ENCODE measurements at regions not wholly inside any gene's neighbourhood (a gene's known extent, or its start where the extent isn't known, plus 50 kb on each side); places are given as distances from the start of the nearest gene placed in this dataset.

DNA sequence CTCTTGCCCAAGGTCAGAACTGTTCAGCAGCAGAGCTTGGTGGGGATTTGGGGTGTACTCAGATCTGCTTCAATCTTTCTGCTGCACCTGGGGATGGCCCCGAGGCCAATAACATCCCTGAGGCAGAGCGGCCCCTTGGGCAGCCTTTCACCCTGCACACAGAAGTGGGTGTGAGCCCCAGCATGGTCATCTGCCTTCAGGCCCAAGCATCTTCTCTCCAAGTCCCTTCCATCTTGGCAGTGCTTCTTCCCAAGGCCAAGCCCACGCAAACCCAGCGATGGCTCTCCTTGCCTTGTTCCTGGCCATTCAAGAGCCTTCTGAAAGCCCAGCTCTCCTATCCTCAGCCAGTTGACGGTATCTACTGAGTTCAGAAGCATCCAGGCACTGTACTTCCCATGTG is 172.9 kb downstream of the INHBB start:
- CTCF ChIA-PET, result no interaction called here
- H3K36me3 Mint-ChIP-seq (ENCODE audit: low read depth), result no peaks in the 10 kb centered on the region

DNA sequence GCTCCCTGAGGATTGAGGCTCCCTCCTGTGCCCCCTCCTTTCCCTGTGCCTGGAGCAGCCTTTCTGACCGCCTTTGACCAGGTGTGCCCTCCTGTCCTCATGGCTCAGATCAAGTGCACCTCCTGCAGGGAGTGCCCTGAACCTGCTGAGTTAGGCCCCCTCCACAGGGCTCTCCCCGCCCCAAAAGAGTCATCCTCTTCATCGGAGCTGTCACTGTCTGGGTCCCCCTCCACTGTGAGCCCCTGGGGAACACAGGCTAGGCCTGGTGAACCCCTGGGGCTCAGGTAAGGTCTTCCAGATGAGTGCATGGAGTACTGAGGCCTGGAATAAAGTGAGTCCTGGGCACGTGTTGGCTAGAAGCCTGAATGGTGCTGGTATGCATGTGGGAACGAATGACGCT is 173.5 kb downstream of the INHBB start:
- no peak for DNase-seq
- no peaks in the 10 kb centered on the region for H3K4me1 Mint-ChIP-seq
- ChIA-PET CTCF (no interaction called here), POLR2A (no interaction called here)
- H3K36me3 Mint-ChIP-seq (ENCODE audit: low read depth), result no peaks in the 10 kb centered on the region
- TF ChIP-seq, protein P1, sequence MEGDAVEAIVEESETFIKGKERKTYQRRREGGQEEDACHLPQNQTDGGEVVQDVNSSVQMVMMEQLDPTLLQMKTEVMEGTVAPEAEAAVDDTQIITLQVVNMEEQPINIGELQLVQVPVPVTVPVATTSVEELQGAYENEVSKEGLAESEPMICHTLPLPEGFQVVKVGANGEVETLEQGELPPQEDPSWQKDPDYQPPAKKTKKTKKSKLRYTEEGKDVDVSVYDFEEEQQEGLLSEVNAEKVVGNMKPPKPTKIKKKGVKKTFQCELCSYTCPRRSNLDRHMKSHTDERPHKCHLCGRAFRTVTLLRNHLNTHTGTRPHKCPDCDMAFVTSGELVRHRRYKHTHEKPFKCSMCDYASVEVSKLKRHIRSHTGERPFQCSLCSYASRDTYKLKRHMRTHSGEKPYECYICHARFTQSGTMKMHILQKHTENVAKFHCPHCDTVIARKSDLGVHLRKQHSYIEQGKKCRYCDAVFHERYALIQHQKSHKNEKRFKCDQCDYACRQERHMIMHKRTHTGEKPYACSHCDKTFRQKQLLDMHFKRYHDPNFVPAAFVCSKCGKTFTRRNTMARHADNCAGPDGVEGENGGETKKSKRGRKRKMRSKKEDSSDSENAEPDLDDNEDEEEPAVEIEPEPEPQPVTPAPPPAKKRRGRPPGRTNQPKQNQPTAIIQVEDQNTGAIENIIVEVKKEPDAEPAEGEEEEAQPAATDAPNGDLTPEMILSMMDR (IDR thresholded peaks at IDR 0.05), result no peak
- intact Hi-C loops (cut with micrococcal nuclease), result no loop called here
- peaks cover 31% of the 10 kb centered on the region for H3K27me3 Mint-ChIP-seq
- H3K4me3 Mint-ChIP-seq, result no peak overlapping the region
- H3K9me3 Mint-ChIP-seq, result no peaks in the 10 kb centered on the region
- ATAC-seq (ENCODE audit: low read depth), result no peak
- H3K27ac Mint-ChIP-seq, result no peak overlapping the region

More for the DNA sequence above, 172.9 kb downstream of the INHBB start:
- DNase-seq (no peak), ATAC-seq (ENCODE audit: low read depth) (no peak)
- Mint-ChIP-seq H3K27ac (no peak overlapping the region), H3K9me3 (no peaks in the 10 kb centered on the region), H3K4me1 (no peaks in the 10 kb centered on the region), H3K27me3 (peaks cover 28% of the 10 kb centered on the region), H3K4me3 (no peak overlapping the region)
- TF ChIP-seq, protein P1 (IDR thresholded peaks at IDR 0.05), result no peak
- intact Hi-C loops (cut with micrococcal nuclease), result no loop called here
- POLR2A ChIA-PET, result no interaction called here

DNA sequence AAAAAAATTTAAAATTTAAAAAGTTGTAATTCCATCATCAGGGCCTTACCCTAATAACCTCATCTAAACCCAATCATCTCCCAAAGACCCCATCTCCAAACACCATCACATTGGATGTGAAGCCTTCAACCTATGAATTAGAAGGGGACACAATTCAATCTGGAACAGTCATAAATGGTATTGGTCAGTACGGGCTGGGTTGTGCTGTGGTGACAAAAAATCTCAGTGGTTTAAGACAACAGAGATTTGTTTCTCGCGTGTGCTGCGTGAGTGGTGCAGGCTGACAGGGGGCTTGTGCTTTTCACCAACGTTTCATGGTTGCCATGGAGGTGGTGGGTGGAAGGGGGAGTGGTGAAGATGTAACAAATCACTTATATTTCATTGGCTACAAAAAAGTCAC is 174.5 kb downstream of the INHBB start:
- Mint-ChIP-seq H3K27ac (no peak overlapping the region), H3K27me3 (peaks cover 31% of the 10 kb centered on the region), H3K9me3 (no peaks in the 10 kb centered on the region), H3K36me3 (ENCODE audit: low read depth) (no peaks in the 10 kb centered on the region), H3K4me3 (no peak overlapping the region), H3K4me1 (no peaks in the 10 kb centered on the region)
- ATAC-seq (ENCODE audit: low read depth) (no peak), DNase-seq (no peak)
- POLR2A ChIA-PET, result no interaction called here
- CTCF ChIA-PET, result no interaction called here
- intact Hi-C loops (cut with micrococcal nuclease), result no loop called here
- TF ChIP-seq, protein P1 (IDR thresholded peaks at IDR 0.05), result no peak

DNA sequence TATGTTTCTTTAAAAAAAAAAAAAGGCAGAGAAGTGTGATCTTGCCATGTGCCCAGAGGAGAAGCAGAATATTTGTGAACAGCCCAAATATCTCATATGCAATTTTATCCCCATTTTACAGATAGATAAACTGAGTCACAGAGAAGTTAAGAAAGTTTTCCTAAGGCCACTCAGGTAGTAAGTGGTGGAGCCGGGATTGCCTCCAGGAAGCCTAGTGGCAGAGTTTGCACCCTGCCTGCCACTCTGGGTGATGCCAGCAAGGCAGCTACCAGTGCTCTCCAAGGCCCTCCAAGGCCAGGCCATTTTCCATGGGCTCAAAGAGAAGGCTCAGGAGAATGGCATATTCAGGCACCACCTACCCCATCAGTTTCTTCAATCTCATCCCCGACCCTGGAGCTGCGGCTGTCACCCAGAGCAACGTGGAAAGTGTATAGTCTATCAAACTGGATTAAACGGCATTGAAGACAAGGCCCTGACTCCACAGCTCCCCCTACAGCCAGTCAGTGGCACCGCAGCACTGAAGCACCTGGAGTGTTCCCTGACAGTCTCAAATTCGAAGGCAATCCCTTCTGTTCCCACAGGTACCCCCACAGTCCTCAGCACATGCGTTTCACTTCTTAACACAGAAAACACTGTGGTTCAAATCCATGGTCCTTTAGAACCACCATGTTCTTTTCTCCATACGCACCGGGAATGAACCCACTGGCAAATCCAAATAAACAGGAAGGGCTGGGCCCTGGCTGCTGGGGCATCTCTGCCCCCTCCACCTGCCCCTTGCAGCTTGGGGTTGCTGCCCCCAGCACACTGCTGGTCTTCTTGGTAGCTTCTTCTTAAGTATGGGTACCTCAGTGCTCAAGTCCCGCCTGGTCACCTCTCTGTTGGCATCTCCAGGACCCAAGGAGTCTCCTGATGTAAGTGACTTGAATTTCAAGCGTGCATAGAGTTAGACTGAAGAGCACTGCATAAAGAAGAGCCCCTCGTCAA is 175.3 kb downstream of the INHBB start:
- ChIA-PET POLR2A (no interaction called here), CTCF (no interaction called here)
- Mint-ChIP-seq H3K36me3 (ENCODE audit: low read depth) (no peaks in the 10 kb centered on the region), H3K4me3 (no peak overlapping the region), H3K27ac (no peak overlapping the region), H3K4me1 (no peaks in the 10 kb centered on the region), H3K9me3 (no peaks in the 10 kb centered on the region), H3K27me3 (peaks cover 31% of the 10 kb centered on the region)
- intact Hi-C loops (cut with micrococcal nuclease), result no loop called here
- ATAC-seq (ENCODE audit: low read depth) (no peak), DNase-seq (no peak)
- TF ChIP-seq, protein P1 (IDR thresholded peaks at IDR 0.05), result no peak

DNA sequence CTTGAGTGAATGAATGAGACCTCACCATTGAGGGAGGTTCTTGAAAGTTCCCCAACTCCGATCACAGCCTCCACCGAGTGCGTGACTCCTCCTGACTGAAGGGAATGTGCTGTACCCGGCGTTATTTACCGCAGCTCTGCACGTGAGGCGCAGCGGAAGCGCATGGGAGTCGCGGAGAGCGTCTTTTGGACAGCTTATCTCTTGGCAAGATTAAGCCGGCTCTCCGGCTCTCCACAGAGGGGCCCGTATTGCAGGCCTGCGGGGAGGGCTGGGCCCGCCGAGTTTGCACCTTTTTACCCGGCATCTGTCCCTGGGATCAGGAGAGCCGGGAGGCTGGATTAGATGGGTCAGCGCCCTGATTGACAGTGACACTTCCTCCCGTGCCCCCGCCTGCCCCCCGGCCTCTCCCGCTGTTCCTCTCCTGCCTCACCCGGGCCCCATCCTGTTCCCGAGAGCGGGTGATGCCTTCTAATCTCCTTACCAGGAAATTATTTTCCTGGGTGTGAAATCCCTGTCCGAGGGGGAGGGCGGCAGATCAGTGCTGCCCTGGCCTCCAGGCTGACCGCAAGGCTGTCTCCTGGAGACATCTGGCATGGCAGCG is 176.3 kb downstream of the INHBB start:
- intact Hi-C loops (cut with micrococcal nuclease), result no loop called here
- TF ChIP-seq, protein P1 (IDR thresholded peaks at IDR 0.05), result no peak
- Mint-ChIP-seq H3K9me3 (no peaks in the 10 kb centered on the region), H3K4me1 (no peaks in the 10 kb centered on the region), H3K27me3 (peaks cover 21% of the 10 kb centered on the region), H3K4me3 (no peak overlapping the region), H3K36me3 (ENCODE audit: low read depth) (no peaks in the 10 kb centered on the region), H3K27ac (no peak overlapping the region)
- ChIA-PET CTCF (no interaction called here), POLR2A (no interaction called here)
- ATAC-seq (ENCODE audit: low read depth) (no peak), DNase-seq (no peak)

Data from activated B cell treated with CpG ODN at 0.5 μM for 24 hours (primary cell).